ENCODE measurements at regions not wholly inside any gene's neighbourhood (a gene's known extent, or its start where the extent isn't known, plus 50 kb on each side); places are given as distances from the start of the nearest gene placed in this dataset.
"Not testable (repeated sequence)": the region's sequence is repeated elsewhere in the genome, so short reads cannot be mapped to it uniquely, and the experiment has no call there.

DNA sequence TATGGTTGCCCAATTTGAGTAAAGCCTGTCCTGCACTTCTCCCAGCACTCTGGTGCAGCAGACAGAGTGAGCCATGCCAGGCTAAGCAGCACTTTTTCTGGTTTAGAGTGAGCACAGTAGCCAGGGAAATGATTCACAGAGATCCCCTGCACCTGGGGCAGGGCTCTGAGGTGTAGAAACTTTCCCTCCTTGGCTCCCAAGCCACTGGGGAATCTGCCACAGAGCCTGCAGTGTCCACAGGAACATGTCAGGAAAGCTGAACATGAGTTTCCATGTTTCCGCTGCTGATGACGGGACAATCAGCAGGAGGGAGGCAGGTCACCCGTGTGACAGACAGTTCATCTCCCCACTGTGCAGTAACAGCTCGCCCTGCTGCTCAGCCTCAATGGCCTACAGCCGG is 429.9 kb upstream of the B3GAT1 start:
- H3K27ac Mint-ChIP-seq: no peak overlapping the region
- no peaks in the 10 kb centered on the region for H3K9me3 Mint-ChIP-seq
- H3K27me3 Mint-ChIP-seq: peaks cover 9% of the 10 kb centered on the region
- no peak overlapping the region for H3K4me3 Mint-ChIP-seq
- H3K36me3 Mint-ChIP-seq: no peaks in the 10 kb centered on the region
- no peaks in the 10 kb centered on the region for H3K4me1 Mint-ChIP-seq

DNA sequence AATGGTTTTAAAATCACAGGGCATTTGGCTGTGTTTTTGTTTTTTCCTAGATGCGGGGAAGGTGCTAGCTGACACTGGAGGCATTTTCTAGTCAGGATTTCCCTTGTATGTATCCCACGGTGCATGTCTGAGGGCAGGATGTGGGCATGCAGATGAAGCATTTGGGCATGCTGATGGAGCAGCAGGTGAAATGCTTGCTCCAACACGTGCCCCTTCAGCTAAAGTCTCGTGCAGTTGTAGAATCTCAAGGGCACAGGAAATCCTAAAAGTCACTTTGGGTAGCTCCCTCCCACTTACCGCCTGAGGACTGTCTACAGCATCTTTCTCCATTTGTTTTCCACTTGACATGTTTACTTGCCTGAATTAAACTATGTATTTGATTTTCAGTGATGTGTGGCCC is 429.4 kb upstream of the B3GAT1 start:
- no peaks in the 10 kb centered on the region for H3K36me3 Mint-ChIP-seq
- no peak overlapping the region for H3K27ac Mint-ChIP-seq
- no peaks in the 10 kb centered on the region for H3K9me3 Mint-ChIP-seq
- H3K27me3 Mint-ChIP-seq: peaks cover 6% of the 10 kb centered on the region
- no peak overlapping the region for H3K4me3 Mint-ChIP-seq
- no peaks in the 10 kb centered on the region for H3K4me1 Mint-ChIP-seq

DNA sequence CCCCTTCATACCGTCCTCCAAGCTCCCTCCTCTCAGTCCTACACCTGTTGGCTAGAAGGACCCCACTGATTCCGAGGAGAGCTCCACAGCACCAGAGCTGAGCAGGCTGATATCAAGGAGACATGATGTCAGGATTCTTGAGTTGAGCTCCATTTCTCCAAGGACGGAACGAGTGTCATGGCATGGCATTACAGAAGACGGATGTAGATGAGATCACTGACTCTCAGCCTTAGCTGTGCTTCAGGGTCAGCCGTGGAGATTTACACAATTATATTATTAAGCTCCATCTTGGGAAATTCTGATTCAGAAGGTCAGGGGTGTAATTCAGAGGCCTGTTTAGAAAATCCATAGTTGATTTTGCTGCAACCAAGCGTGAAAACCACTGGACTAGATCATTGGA is 428.9 kb upstream of the B3GAT1 start:
- Mint-ChIP-seq H3K9me3 (no peaks in the 10 kb centered on the region), H3K4me1 (no peaks in the 10 kb centered on the region), H3K4me3 (peak overlapping the region in 1 of 4 donors; percentile 30), H3K27me3 (peaks cover 6% of the 10 kb centered on the region), H3K36me3 (no peaks in the 10 kb centered on the region), H3K27ac (no peak overlapping the region)

- not testable (repeated sequence) for H3K36me3 Mint-ChIP-seq, H3K27me3 Mint-ChIP-seq, H3K4me1 Mint-ChIP-seq, H3K9me3 Mint-ChIP-seq, H3K4me3 Mint-ChIP-seq, H3K27ac Mint-ChIP-seq
These were observed 428.1 kb upstream of the B3GAT1 start for GRCh38 chr11:134840165-134840564.

DNA sequence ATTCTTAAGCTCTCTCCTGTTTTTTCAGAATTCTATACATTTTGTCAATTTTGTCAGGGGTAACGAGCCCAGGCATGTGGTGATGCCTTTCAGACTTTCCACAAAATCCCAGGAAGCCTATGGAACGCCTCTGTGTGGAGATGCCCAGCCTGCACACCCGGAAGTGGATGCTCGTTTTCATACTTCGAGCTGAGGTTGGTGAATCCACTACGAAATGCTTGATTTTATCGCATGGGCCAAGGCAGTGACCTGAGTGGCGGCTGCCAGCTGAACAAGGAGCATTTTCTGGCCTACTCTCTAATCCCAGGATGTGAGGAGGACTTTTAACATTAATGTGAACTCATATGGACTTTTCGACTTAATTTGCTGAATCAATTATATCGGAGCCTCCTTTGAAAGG is 426.7 kb upstream of the B3GAT1 start:
- peaks cover 0 to 1% (median 0%) of the 10 kb centered on the region in 3 donors for H3K4me1 Mint-ChIP-seq
- H3K27ac Mint-ChIP-seq: no peak overlapping the region
- no peaks in the 10 kb centered on the region for H3K36me3 Mint-ChIP-seq
- H3K9me3 Mint-ChIP-seq: peaks cover 0 to 6% (median 0%) of the 10 kb centered on the region in 3 donors
- H3K4me3 Mint-ChIP-seq: no peak overlapping the region
- peaks cover 5% of the 10 kb centered on the region for H3K27me3 Mint-ChIP-seq

DNA sequence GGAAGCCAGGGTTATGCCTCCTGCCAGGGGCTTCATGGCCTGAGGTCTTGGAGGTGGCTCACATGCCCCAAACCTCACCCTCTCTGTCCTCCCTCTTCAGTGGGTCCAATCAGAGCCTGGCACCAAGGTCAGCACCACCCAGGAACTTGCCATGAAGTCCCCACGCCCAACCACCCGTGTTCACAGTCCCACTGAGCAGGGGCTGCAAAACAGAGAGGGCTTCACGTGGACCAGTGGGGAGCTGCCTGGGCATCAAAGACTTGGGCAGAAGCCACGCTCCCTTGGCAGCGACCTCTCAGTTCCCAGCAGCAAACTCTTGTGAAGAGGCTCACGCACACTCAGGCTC is 425.8 kb upstream of the B3GAT1 start:
- Mint-ChIP-seq H3K27me3 (peaks cover 4% of the 10 kb centered on the region), H3K36me3 (no peaks in the 10 kb centered on the region), H3K27ac (no peak overlapping the region), H3K4me3 (no peak overlapping the region), H3K4me1 (peaks cover 0 to 1% (median 0%) of the 10 kb centered on the region in 3 donors), H3K9me3 (peaks cover 0 to 6% (median 2%) of the 10 kb centered on the region in 3 donors)

GRCh38 chr11:134837166-134837886 is 425.3 kb upstream of the B3GAT1 start:
- peaks cover 0 to 1% (median 0%) of the 10 kb centered on the region in 3 donors for H3K4me1 Mint-ChIP-seq
- peaks cover 0 to 10% (median 3%) of the 10 kb centered on the region in 3 donors for H3K9me3 Mint-ChIP-seq
- H3K27me3 Mint-ChIP-seq: peaks cover 3% of the 10 kb centered on the region
- no peaks in the 10 kb centered on the region for H3K36me3 Mint-ChIP-seq
- no peak overlapping the region for H3K27ac Mint-ChIP-seq
- H3K4me3 Mint-ChIP-seq: no peak overlapping the region

DNA sequence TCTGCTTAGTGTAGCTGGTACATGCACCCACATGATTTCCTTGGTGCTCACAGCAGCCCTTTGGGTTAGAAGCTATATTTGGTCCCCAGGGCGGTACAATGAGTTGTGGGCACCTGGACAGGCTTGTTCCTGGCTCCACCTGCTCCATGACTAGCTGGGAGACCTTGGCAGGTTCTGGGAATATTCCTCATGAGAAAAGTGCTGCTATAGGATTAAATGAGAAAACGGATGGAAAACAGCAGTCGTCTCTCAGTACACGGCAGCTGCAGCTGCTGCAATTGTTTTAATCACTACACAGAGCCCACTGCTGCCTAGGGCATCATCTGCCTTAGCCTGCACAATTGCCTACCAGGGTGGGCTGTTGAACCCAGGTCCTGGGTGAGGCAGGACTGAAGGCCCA is 424.5 kb upstream of the B3GAT1 start:
- Mint-ChIP-seq H3K4me1 (peaks cover 0 to 1% (median 0%) of the 10 kb centered on the region in 3 donors), H3K4me3 (no peak overlapping the region), H3K9me3 (peaks cover 0 to 10% (median 3%) of the 10 kb centered on the region in 3 donors), H3K27ac (no peak overlapping the region), H3K36me3 (no peaks in the 10 kb centered on the region), H3K27me3 (no peaks in the 10 kb centered on the region)

DNA sequence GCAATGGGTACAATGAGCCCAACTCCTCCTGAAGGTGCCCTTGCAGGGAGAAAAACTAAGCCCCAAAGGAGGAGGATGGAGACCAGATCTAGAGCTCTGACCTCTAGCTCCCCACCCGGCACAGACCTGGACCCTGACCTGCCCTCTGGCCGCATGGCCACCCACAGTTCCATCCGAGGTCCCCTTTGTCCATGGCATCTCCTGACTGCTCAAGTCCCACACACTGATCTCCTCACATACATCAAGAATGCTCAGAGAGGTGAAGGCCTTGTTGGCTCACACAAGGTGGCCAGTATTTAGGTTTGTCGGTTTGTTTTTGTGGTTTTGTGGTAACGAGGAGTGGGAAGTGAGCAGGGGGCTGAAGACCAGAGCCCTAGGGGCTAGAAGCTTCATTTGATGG is 423.5 kb upstream of the B3GAT1 start:
- Mint-ChIP-seq H3K27ac (no peak overlapping the region), H3K36me3 (no peaks in the 10 kb centered on the region), H3K4me3 (no peak overlapping the region), H3K4me1 (peaks cover 0 to 1% (median 0%) of the 10 kb centered on the region in 3 donors), H3K27me3 (peaks cover under 1% of the 10 kb centered on the region), H3K9me3 (peaks cover 0 to 14% (median 3%) of the 10 kb centered on the region in 3 donors)

DNA sequence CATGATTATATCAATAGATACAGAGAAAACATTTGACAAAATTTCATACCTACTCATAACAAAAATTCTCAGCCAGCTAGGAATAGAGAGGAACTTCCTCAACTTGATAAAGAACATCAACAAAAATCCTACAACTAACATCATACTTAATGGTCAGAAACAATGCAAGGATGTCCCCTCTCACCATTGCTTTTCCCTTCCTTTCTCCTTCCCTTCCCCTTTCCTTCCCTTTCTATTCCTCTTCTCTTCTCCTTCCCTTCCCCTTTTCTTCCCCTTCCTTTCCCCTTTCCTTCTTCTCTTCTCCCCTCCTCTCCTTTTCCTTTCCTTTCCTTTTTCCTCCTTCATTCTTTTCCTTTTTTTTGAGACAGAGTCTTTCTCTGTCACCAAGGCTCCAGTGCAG is 418.3 kb upstream of the B3GAT1 start:
- H3K9me3 Mint-ChIP-seq: peaks cover 3 to 19% (median 5%) of the 10 kb centered on the region in 3 donors
- H3K27me3 Mint-ChIP-seq: peaks cover 2% of the 10 kb centered on the region
- no peak overlapping the region for H3K4me3 Mint-ChIP-seq
- H3K27ac Mint-ChIP-seq: no peak overlapping the region
- H3K36me3 Mint-ChIP-seq: no peaks in the 10 kb centered on the region
- no peaks in the 10 kb centered on the region for H3K4me1 Mint-ChIP-seq

DNA sequence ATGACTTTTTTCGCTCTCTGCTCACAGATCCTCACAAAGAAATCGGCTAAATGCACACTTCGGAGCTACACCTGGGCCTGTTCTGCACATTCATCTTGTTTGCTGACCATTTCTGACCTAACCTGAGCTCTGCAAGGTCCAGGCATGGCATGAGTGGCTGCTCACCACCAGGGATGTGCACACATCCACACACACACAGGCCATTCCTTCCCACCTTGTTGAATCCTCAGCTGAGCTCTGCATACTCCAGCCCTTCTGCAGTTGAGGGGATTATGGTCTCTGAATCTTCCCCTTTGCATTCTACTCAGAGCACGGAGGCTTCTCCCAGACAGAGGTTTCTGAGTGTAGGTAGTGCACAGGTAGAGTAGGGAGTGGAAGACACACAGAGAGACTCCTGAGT is 411.9 kb upstream of the B3GAT1 start:
- Mint-ChIP-seq H3K4me3 (no peak overlapping the region), H3K36me3 (no peaks in the 10 kb centered on the region), H3K27me3 (peaks cover 3% of the 10 kb centered on the region), H3K9me3 (peaks cover 0 to 2% (median 0%) of the 10 kb centered on the region in 3 donors), H3K4me1 (peaks cover 0 to 1% (median 0%) of the 10 kb centered on the region in 3 donors), H3K27ac (no peak overlapping the region)

DNA sequence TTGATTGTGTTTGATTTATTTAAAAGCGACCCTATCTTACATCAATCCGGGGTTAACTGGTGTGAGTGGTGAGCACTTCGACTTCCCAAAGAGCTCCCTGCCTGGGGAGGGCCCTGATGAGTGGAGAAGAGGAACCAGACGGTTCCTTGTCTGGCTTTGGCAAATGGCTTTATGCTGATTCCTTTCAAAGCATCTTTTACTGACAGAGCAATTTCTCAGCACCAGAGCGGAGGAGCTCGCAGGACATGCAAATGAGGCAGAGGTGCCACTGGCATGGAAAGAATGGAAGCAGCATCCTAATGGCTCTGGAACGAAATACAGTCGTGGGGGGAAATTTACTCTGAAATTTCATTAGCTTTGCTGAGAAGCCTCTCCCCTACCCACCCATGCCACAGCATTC is 410.9 kb upstream of the B3GAT1 start:
- Mint-ChIP-seq H3K27ac (no peak overlapping the region), H3K36me3 (no peaks in the 10 kb centered on the region), H3K4me3 (no peak overlapping the region), H3K9me3 (no peaks in the 10 kb centered on the region), H3K4me1 (peaks cover 0 to 1% (median 0%) of the 10 kb centered on the region in 3 donors), H3K27me3 (peaks cover 6% of the 10 kb centered on the region)

DNA sequence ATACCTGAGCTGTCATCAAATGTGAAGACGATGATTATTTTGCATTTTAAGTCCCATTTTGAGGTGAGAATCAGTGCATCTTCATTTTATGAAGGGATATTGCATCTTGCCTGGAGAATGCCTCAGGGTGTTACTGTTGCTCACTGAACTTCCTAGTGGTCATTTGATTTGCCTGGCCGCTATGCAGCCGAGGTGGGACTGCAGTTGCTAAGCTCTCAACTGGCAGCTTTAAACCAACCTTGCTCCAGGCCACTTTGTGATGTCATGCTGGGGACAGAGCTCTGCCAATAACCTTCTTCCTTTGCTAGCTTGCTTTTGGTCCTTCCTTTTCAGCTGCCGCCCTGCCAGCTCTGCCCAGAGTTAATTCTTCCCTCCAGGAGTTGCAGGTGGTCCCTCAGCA is 409.4 kb upstream of the B3GAT1 start:
- Mint-ChIP-seq H3K9me3 (no peaks in the 10 kb centered on the region), H3K36me3 (no peaks in the 10 kb centered on the region), H3K27ac (no peak overlapping the region), H3K4me3 (no peak overlapping the region), H3K27me3 (peaks cover 6% of the 10 kb centered on the region), H3K4me1 (peaks cover 0 to 1% (median 0%) of the 10 kb centered on the region in 3 donors)

GRCh38 chr11:134819041-134819440 is 407.0 kb upstream of the B3GAT1 start:
- Mint-ChIP-seq H3K36me3 (no peaks in the 10 kb centered on the region), H3K4me1 (peaks cover 0 to 1% (median 0%) of the 10 kb centered on the region in 3 donors), H3K27ac (no peak overlapping the region), H3K9me3 (no peaks in the 10 kb centered on the region), H3K4me3 (no peak overlapping the region), H3K27me3 (peaks cover 12% of the 10 kb centered on the region)

DNA sequence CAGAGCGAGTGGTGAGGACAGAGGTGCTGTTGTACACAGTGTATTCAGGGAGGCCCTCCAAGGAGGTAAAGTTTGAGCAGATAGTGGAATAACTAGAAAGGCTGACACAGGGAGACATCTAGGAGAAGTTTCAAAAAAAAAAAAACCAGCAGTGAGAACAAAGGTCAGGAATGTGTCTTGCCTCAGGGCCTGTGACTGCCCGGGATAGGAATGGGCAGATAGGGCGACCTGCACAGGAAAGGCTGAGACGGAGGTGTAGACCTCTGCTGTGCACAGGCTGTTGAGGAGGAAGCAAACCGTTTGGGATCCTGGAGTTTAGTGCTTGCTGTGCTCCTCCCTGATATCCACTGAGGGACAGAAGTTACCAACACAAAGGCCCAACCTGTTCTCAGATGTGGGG is 406.5 kb upstream of the B3GAT1 start:
- H3K9me3 Mint-ChIP-seq: no peaks in the 10 kb centered on the region
- H3K27ac Mint-ChIP-seq: no peak overlapping the region
- H3K27me3 Mint-ChIP-seq: peaks cover 12% of the 10 kb centered on the region
- H3K4me3 Mint-ChIP-seq: no peak overlapping the region
- H3K36me3 Mint-ChIP-seq: no peaks in the 10 kb centered on the region
- H3K4me1 Mint-ChIP-seq: peaks cover 0 to 1% (median 0%) of the 10 kb centered on the region in 3 donors

- Mint-ChIP-seq H3K9me3 (no peaks in the 10 kb centered on the region), H3K4me1 (no peaks in the 10 kb centered on the region), H3K4me3 (no peak overlapping the region), H3K27ac (no peak overlapping the region), H3K27me3 (peaks cover 9% of the 10 kb centered on the region), H3K36me3 (no peaks in the 10 kb centered on the region)
These were observed 403.4 kb upstream of the B3GAT1 start for GRCh38 chr11:134815404-134815803.

Data from IgD-negative memory B cell (primary cell).